Erythroblast (primary cell): ENCODE measurements at regions not wholly inside any gene's neighbourhood (a gene's known extent, or its start where the extent isn't known, plus 50 kb on each side); places are given as distances from the start of the nearest gene placed in this dataset.

ENCODE experiments used
- DNase-seq, 2 experiments: peaks; one replicate each; lab custom pipeline; 2025; lab: John Stamatoyannopoulos, UW
- GATA1 ChIP-seq: IDR thresholded peaks from 2 replicates; pipeline ENCODE4 v1.6.1; 2011; ENCODE audit warnings: low read depth, mild to moderate bottlenecking, control low read depth, low read length, moderate library complexity
- POLR2A ChIP-seq: IDR thresholded peaks from 2 replicates; pipeline ENCODE4 v1.6.1; 2011; ENCODE audit warnings: mild to moderate bottlenecking, low read length

DNA sequence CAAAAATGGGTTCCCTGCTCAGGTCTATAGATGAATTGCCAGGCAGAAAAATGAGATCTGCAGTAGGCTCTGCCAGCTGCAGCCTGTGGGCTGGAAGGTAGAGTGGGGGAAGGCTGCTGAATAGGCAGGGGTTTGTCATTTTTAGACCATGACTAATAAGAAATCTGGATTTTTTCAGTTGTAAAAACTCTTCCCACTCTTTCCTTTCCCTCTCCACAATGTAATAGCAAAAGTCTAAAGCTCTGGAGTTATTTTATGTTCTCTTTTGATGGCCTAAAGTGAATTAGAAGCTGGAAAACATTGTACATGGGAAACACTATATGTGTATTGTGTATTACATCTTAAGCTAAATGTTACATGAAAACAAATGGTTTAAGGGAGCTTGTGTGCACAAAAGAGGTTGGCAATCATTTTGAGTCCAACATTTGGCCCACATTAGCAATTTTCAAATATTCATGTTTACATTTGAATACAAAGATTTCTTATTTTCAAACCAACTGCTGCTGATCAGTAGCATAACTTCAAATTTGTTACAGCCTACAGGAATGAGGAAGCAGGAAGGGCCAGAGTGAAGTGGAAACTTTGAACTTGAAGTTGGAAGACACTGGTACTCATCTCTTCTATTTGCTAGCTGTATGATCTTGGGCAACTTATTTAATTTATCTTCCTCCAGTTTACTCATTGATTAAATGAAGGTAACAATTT is 407.1 kb downstream of the SLC4A3 start:
- no peak for TF ChIP-seq POLR2A
- no peak for TF ChIP-seq GATA1
- DNase-seq, result no peak

DNA sequence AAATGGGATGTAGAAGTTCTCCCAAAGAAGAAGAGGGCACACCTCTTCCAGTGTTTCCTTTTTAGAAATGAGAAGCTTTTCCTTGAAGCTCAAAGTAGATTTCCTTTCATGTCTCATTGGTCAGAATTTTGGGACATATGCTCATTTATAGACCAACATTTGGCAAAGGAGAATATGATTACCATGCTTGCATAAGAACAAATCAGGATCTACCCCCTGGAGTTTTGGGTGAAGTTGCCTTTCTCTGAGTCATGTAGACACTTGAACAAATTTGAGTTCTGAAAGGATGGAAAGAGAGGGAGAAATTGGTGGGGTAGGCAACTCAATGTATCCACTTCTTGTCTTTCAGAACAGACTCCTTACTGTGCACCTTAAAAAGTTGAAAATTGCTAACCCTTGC is 409.0 kb downstream of the SLC4A3 start:
- TF ChIP-seq POLR2A, result no peak
- no peak for TF ChIP-seq GATA1
- DNase-seq, result no peak

DNA sequence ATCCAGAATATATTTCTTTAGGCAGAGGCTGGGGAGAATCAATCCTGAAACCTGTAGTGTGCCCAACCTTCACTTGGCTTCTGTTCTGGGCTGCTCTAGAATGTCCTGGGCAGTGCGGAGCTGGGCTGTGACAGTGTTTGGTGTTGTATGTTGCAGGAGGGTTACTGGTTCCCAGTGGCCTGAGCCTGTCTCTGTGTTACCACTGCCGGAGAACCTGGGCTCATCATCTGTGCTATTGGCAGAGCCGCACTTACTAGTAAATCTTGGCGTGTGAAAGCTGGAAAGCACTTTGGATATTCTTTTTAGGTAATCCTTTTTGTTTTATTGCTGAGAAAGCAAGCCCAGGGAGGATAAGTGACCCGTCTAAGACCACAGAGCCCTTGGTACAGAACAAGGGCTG is 412.9 kb downstream of the SLC4A3 start:
- TF ChIP-seq GATA1 (no peak), POLR2A (no peak)
- DNase-seq, result no peak

DNA sequence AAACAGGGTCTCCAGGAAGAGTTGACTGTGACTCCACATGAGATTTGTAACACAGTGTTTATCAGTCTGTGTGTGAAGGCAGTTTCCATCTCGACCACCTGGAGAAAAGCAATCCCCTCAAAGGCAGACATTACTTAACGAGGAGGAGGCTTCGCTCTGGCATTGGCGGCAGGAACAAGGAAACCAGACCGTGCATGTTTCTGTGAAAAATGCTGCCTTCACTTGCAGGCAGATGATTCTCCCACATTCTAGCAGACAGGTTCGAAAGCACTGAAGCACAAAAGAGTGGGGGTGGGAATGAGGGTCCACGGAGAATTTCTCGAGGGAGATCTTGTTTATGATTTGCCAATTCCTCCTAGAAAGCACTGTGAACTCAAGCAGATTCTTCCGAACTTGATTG is 414.0 kb downstream of the SLC4A3 start:
- no peak for TF ChIP-seq GATA1
- TF ChIP-seq POLR2A, result no peak
- no peak for DNase-seq

DNA sequence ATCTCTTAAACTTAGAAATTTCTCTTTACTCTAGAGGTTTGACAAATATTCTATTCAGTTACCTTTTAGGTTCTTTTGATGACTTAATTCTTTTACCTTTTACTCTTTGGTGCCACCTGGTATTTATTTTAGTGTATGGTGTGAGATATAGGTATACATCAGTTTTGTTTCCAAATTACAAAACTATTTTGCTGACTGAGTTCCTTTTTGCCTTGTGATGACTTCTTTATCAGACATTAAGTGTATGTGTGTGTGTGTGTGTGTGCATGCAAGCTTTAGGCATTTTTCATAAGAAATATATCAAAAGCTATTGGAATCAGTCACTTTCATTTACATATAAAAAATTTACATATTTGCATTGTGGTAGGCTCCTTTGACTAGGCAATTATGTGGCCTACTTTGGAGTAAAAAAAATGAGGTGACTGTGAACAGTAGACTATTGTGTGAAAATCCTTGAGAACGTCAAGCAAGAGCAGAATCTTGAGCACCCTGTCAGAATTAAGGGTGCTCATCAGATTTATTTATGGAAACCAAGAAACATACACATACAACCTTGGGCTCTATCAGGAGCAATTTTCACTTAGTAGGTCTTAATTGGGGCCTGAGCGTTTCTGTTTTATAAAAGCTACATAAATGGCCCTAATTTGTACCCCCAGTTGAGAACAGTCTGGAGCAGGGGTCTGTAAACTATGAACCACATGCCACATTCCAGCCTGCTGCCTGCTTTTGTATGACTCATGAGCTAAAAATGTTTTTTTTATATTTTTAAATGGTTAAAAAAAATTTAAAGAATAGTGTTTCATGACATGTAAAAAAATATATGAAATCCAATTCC is 415.9 kb downstream of the SLC4A3 start:
- TF ChIP-seq POLR2A (no peak), GATA1 (no peak)

DNA sequence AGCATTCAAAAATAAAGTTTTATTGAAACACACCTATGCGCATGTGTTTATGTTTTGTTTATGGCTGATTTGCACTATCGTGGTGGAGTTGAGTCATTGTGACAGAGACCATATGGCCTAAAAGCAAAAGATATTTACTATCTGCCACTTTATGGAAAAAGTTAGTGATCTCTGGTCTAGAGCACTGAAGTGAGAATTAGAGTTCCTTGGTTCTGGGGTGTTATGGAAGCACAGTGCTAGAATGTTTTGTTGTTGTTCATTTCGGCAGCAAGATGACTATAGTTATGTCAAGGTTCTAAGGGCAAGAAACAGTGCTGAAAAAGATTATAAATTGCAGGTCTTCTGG is 416.5 kb downstream of the SLC4A3 start:
- DNase-seq, result no peak
- TF ChIP-seq POLR2A (no peak), GATA1 (no peak)

More for the DNA sequence above, 415.9 kb downstream of the SLC4A3 start:
- DNase-seq, result no peak

DNA sequence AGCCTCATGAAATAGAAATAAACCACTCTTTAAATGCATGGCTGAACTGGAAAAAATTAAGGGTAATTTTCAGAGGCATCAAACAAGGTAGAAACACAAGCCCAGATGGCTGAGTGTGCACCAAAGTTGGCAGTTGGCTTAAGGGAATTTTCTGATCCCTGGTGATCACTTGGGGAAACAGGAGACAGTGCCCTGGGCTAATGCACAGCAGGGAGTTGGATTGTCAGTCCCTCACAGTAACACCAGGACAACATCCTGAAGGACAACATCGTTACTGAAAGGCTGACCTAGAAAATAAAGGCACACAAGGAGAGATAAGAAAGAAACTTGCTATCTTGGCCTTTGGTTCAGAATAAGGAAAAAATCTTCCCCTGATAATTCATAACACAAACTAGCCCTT is 417.0 kb downstream of the SLC4A3 start:
- no peak for DNase-seq
- TF ChIP-seq GATA1 (no peak), POLR2A (no peak)

DNA sequence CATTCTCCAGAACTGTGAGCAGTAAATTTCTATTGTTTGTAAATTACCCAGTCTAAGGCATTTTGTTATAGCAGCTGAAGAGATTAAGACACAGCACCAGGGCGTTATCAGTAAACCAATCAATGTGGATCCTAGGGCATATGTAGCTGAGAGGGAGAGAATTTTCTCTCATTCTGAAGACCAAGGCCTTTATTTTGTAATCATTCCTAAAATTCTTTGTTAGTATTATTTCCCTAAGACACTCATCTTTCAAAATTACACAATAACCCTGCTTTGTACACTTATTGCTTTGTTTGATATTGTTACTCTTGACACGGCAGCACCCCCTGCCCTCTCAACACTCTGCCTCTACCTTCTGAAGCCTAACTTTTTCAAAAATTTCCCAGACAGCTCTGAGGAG is 419.1 kb downstream of the SLC4A3 start:
- DNase-seq, result no peak
- TF ChIP-seq GATA1 (no peak), POLR2A (no peak)

DNA sequence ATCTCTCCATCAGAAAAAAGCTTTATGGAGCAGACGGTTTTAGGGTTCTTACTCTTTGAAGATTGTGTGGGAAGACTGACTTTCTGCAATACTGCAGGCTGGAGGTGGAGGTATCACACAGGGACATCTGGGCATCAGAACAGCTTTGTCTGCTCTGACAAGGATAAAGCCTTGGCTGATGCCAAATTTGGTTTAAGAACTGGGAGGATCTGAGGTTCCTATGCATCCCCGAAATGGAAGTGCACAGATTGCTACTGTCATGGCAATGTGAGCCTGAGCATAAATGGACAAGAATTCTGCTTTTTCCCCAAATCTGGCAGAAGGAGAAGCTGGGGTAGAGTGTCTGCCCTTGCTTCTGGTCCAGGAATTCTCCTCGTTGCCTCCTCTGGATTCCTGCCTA is 424.3 kb downstream of the SLC4A3 start:
- no peak for TF ChIP-seq POLR2A
- no peak for TF ChIP-seq GATA1
- no peak for DNase-seq

DNA sequence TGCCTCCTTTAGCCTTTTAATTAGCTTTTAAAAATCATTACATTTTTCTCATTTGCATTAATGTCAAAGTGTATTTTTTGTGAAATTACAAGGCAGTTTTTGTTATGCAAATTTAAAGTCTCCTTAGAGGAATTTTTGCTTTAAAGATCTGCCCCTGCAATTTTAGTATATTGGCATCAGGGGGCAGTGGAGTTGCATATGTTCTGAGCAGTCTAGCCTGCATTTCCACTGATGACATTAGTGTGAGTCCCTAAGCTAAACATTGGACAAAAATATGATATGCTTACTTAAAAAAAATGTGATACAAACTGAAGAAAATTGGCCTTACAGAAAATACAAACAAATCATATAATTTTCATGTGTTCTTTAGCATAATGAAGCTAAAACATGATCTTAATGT is 426.5 kb downstream of the SLC4A3 start:
- no peak for TF ChIP-seq GATA1
- no peak for TF ChIP-seq POLR2A
- peak; percentile 38 to 41 for DNase-seq

DNA sequence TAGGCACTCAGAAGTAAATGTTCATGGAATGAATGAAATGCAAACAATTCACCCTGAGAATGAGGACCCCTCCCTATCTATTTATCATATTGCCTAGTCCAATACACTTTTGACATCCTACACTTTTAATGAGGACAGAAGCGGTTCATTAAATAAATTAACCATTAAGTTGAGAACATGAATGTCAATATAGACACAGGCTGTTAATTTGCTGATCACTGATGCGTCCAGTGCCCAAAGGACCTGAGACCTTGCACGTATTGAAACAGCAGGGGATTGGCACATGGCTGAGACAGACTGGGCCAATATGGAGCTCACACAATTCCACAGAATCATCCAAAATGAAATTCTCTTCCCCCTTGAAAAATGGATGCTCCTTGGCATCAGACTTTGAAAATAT is 430.0 kb downstream of the SLC4A3 start:
- no peak for DNase-seq
- no peak for TF ChIP-seq GATA1
- TF ChIP-seq POLR2A, result no peak

DNA sequence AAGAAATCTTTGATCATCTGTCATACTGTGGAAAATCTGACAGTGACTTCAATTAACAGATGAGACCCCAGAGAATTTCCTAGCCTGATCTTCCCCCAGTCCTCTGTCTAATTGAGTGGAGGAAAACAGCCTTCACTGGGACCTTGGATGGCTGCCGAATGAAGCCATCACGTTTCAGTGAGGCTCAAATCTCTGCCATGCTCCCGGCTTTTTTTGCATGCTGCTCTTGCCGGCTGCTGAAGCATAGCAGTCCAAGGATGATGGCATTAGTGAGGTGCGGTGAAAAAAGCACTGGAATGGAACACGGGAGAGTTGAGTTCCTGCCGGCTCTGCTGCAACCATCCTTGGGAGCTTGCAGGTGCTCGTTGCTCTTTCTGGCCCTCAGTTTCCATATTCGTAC is 430.5 kb downstream of the SLC4A3 start:
- TF ChIP-seq POLR2A, result no peak
- TF ChIP-seq GATA1, result no peak
- DNase-seq, result no peak

DNA sequence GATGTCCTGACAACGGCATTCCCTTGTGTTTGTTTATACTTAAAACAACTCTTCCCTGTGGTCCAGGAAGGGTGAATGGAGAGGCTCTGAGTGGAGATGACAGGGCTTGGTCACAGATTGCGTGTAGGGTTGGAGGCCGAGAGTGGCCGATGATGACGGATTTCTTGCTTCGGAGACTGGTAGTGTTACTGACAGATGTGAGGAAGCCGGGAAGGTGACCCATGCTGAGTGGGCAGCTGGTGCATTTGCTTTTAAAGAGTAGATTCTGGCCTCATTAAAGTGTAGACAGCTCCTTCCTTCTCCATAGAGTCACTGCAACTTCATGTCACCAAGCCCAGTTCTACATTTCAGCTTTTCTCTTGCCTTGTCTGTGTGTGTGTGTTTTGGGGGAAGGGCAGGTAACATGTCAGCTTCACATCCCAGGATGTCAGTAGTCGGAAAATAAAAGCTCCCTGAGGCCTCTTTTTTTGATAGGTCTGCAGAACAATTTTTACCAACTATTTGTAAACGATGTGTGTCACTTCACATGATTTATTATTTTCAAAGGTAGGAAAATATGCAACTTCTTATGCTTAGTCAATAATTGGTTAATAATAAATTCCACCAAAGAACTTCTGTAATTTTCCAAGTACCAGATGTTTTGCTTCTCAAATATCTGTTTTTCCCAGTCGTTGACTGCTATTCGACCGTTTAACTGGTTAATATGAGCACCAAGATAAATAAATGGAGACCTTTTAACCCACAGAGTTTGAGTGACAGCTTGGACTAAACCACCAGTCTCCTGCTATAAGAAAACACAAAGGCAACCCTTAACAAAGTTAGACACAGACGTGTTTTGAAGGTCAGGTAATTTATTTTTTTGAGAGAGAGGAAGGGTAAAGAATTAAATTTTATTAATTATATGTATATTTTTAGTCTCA is 436.9 kb downstream of the SLC4A3 start:
- no peak for DNase-seq
- TF ChIP-seq GATA1 (no peak), POLR2A (no peak)
